Prostate gland (tissue), 2 donors: ENCODE measurements at regions not wholly inside any gene's neighbourhood (a gene's known extent, or its start where the extent isn't known, plus 50 kb on each side); places are given as distances from the start of the nearest gene placed in this dataset.

Source experiments
- POLR2A ChIP-seq: fragments of 450-650 bp; IDR thresholded peaks from one replicate; pipeline ENCODE4 v1.6.1; 2016; ENCODE audit warnings: antibody characterized with exemption, mild to moderate bottlenecking
- TF ChIP-seq, protein P1 (sequence below), 4 experiments: fragments of 200-600 bp in 2 of 4; fragments of 450-650 bp in 2 of 4; sonication (generic) in 2 of 4; IDR thresholded peaks; 1 replicate in 3 of 4; 2 replicates in 1 of 4; pipeline ENCODE4 v1.5.1; 2016 to 2019; ENCODE audit warnings: antibody characterized with exemption in 4 of 4, mild to moderate bottlenecking in 2 of 4, moderate library complexity in 2 of 4

DNA sequence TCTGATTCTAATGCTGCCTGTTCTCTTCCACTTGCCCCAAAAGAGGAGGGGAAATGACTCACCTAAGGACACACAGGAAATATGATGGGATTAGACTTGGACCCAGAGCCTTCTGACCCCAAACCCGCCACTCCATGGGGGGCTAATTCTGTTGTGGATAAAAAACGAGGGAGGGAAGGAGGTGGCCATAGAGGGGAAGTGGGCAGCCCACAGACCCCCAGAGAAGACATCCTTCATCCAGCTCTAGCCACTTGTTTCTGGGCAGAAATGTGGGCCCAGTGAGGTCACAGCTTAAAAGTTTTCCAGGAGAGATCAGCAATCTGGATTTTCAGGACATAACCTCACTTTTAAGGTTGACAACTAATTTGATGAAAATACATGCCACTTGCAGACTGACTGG lies 202.1 kb downstream of the ANKRD60 start:
- TF ChIP-seq, protein P1, sequence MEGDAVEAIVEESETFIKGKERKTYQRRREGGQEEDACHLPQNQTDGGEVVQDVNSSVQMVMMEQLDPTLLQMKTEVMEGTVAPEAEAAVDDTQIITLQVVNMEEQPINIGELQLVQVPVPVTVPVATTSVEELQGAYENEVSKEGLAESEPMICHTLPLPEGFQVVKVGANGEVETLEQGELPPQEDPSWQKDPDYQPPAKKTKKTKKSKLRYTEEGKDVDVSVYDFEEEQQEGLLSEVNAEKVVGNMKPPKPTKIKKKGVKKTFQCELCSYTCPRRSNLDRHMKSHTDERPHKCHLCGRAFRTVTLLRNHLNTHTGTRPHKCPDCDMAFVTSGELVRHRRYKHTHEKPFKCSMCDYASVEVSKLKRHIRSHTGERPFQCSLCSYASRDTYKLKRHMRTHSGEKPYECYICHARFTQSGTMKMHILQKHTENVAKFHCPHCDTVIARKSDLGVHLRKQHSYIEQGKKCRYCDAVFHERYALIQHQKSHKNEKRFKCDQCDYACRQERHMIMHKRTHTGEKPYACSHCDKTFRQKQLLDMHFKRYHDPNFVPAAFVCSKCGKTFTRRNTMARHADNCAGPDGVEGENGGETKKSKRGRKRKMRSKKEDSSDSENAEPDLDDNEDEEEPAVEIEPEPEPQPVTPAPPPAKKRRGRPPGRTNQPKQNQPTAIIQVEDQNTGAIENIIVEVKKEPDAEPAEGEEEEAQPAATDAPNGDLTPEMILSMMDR (IDR thresholded peaks at IDR 0.05), result no peak
- TF ChIP-seq POLR2A, result no peak
